NCI-H524 treated with DMSO at 0.1 percent for 48 hours (cell line): ENCODE measurements at regions not wholly inside any gene's neighbourhood (a gene's known extent, or its start where the extent isn't known, plus 50 kb on each side); places are given as distances from the start of the nearest gene placed in this dataset.
"Not testable (repeated sequence)": the region's sequence is repeated elsewhere in the genome, so short reads cannot be mapped to it uniquely, and the experiment has no call there.

Experiments used
- DNase-seq: peaks from one replicate; lab custom pipeline; 2025; lab: John Stamatoyannopoulos, UW

DNA sequence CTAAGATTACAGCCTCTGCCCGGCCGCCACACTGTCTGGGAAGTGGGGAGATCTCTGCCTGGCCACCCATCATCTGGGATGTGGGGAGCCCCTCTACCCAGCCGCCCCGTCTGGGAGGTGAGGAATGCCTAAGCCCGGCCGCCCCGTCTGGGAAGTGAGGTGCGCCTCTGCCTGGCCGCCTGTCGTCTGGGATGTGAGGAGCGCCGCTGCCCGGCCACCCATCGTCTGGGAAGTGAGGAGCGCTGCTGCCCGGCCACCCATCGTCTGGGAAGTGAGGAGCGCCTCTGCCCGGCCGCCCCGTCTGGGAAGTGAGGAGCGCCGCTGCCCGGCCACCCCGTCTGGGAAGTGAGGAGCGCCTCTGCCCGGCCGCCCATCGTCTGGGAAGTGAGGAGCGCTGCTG, 135.9 kb upstream of the PROKR2 start:
- not testable (repeated sequence) for DNase-seq

GRCh38 chr20:5452286-5452685, 135.5 kb upstream of the PROKR2 start:
- not testable (repeated sequence) for DNase-seq

DNA sequence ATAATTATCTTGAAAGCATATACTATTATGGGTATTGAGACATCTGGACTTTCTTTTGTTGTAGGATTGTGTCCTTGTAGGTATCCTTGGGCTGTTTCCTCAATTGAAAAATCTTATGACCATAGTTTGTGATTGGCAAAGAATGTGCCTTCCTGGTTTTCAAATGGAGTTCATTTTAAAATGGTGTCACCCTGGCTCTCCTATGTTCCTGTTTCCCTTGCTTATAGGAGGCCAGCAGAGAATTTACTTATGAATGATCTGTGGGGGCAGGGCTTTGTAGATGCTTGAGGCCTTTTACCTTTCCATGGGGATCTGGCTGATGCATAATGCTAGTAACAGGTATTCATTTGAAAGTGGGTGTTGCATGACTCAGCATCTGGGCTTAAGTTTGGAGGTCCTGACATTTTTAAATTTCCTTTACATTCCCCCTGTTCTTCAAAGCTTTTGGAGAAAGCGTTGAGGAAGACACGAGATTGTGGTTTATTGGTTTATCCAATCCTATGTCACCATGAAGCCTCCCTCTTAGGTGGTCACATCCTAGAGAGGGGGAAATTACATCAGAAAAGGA, 135.0 kb upstream of the PROKR2 start:
- DNase-seq, result no peak

DNA sequence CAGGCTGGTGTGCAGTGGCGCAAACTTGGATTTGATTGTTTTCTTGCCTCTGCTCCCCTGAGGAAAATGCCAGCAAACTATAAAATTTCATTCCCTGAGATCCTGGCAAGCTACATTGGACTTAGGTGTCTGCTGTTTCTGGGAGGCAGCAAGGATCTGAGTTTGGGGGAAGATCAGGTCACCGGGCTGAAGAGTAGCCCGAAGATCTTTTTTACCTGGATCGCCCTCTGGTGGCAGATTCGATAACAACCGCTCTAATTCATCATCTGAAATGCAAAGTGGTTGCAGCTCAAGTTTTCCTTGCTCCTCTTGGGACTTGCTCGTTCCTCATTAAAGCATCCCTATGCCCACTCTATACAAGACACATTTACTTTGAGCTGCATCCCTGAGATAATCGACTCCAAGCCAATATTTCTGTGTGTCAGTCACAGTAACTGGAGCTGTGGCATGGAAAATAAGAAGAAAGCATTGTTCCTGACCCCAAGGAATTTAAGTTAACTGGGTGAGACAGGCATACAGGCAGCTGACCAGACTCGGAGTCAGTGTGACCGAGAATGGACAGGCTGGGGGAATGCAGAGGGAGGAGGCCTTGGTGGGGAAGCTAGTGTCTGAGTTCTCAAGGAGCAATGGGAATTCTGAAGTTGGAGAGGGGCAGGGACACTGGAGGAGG, 131.8 kb upstream of the PROKR2 start:
- peak; percentile 21 for DNase-seq

- no peak for DNase-seq
Measured at GRCh38 chr20:5447188-5447587, 130.4 kb upstream of the PROKR2 start.

DNA sequence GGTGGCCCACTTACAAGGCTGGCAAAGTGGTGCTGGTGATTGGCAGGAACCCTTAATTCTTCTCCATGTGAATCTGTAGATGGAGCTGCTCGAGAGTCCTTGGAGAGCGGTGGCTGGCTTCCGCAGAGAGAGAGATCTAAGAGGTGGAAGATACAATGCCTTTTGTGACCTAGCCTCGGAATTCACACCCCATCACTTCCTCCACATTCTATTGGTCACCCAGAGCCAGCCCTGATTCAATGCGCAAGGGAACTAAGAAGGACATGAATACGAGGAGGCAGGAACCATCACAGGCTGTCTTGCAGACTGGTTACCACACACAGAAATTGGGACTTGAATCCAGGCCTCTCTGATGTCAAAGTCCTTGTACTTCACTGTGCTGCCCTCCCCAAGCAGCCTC, 128.9 kb upstream of the PROKR2 start:
- no peak for DNase-seq

GRCh38 chr20:5442101-5442500, 125.3 kb upstream of the PROKR2 start:
- no peak for DNase-seq

DNA sequence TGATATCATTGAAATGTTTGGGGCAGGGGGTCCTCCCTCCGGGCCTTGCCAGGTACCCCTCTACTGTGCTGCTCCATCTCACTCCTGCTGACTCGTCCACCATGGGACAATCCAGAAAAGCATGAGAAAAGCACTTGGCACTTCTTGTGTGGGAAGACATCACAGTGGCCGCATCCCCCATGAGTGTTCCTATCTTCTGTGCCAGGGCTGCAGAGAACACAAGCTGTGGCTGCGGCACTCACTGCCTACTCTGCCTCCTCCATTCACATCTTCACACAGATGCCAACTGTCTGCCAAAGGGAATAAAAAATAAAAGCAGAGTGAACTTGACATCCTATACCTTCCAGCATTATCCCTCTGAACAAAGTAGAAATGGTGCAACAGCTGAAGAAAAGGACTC, 117.4 kb upstream of the PROKR2 start:
- DNase-seq, result no peak

- DNase-seq, result no peak
Measured at GRCh38 chr20:5433352-5433751, 116.6 kb upstream of the PROKR2 start.

DNA sequence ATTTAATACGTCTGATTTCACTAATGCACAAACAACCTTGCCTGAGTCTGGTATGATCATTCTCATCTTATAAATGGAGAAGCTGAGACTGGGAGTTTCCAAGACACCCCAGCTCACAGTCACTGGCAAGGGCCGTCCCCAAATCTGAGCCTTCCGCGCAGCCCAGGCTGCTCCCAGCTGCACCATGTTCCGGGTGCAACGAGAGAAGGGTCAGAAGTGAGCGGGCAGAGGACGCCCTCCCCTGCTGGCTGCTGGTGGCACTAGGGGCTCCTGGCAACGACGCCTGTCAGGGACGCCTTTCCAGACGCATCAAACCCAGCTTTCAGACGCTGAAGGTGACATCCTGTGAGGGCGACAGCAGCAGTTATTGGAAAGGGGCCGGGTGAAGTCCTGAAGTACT, 115.3 kb upstream of the PROKR2 start:
- no peak for DNase-seq

DNA sequence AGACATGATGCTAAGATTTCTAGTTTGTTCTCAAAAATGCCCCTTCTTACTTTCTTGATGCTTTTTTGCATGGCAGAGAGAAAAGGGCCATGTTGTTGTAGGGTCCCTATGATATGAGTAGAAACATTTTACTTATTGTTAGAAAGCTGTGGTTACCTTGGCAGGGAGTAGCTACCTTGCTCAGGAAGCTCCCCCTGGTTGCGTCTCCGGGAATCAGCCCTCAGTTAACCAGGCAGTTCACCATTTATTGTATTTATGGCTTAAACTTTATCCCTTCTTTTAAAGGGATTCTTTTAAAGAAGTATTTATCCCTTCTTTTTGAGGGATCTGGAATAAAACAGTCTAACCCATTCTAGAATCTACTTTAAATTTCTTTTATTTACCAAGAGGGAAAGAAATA, 113.9 kb upstream of the PROKR2 start:
- DNase-seq, result no peak

GRCh38 chr20:5426026-5426425, 109.3 kb upstream of the PROKR2 start:
- no peak for DNase-seq

GRCh38 chr20:5416086-5416485, 99.3 kb upstream of the PROKR2 start:
- DNase-seq, result no peak

DNA sequence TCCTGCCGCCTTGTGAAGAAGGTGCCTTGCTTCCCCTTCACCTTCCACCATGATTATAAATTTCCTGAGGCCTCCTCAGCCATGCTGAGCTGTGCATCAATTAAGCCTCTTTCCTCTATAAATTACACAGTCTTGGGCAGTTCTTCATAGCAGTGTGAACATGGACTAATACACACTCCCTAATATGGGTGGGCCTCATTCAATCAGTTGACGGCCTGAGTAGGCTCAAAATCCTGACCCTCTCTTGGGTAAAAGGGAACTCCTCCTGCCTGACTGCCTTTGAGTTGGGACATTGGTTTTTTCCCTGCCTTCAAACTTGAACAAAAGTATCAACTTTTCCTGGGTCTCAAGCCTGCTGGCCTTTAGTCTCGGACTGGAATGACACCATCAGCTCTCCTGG, 96.6 kb upstream of the PROKR2 start:
- DNase-seq, result no peak

GRCh38 chr20:5410470-5410869, 93.7 kb upstream of the PROKR2 start:
- no peak for DNase-seq

DNA sequence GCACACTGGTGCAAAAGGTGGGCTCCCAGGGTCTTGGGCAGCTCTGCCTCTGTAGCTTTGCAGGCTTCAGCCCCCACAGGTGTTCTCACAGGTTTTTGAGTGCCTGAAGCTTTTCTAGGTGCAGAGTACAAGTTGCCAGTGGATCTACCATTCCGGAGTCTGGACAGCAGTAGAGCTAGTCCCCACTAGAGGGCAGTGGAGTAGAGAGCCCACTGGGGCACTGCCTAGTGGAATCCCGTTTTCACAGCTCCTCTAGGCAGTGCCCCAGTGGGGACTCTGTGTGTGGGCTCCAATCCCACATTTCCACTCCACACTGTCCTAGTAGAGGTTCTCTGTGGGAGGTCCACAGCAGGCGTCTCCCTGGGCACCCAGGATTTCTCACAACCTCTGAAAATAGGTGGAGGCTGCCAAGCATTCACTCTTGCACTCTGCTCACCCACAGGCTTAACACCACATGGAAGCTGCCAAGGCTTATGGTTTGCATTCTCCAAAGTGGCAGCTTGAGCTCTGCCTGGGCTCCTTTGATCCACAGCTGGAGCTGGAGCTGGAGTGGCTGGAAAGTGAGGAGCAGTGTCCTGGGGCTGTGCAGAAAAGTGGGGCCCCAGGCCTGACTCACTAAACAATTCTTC, 86.3 kb upstream of the PROKR2 start:
- DNase-seq, result no peak

- peak; percentile 81 for DNase-seq
Measured at GRCh38 chr20:5401277-5401875, 84.6 kb upstream of the PROKR2 start.

DNA sequence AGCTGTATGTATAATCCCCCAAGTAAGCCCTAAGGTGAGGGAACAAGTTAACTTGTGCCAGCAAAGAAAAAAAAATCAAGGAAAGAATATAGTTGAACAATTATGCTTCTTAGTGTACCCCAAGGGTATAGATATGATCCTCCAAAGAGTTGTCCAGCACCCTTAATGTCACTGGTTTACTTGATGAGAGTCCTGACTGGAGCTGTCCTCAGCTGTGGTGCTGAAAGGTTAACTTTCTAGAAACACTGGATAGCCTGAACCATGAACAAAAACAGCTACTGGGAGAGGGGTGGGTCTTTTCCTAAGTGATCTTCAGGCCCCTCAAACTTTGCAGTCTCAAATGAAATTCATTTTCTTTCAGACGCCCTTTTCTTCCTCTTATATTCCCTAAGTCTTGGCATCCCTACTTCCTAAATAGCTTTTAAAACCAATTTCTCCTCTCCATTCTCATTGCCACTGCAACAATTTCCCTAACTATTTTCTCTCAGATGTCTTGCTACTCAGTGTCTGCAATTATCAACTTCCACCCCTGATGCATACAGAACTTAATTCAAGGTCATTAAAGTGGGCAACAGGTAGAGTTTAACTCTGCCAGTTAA, 83.5 kb upstream of the PROKR2 start:
- no peak for DNase-seq

DNA sequence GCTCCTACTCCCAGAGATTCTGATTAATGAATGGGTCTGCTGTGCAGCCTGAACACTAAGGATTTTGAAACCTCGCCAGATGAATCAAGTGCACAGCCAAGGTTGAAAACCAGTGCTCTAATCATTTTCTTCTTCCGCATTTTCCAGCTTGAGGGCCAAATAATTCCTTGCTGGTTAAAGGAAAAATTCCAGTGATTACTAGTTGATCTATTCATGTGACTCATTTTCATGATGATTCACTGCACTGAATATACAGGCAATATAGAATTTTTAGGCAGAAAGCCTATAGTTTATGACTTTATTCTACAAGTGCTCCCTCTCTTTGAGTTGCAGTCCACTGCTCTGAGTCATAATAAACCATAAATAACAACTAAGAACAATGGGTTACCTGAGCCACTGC, 80.6 kb upstream of the PROKR2 start:
- DNase-seq, result no peak

DNA sequence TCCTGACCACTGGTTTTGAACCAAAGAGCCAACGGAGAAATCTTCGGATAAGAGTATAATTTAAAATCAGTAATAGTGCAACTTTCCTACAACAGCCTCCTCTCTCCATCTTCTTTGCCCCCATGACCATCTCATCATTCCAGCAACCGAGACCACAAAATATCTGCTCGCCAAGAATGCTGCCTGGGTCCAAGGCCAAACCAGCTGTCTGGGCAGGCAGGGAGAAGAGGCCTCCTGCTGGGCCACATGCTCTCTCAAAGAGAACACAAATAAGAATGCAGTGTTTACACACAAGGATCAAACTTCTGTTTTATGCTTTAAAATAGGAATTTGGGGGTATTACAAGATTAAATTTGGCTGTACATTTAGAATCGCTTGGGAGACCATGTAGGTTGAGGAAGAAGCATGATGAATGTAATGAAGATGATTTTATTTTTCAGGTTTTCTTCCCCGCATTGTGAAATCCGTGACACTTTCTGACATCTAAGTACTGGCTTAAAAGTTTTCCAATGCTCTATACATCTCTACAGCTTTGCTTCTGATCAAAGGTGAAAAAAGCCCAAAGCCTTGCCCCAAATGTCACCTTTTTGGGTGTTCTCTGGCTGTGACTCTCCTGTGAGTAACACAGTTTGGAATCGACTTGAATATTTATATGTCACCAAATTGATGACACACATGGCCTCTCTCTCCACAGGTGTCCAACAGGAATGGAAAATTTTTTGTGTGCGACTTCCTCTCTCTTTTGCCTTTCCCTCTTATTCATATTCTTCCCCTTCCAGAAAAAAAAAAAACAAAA, 79.4 kb upstream of the PROKR2 start:
- no peak for DNase-seq

GRCh38 chr20:5393218-5393870, 76.6 kb upstream of the PROKR2 start:
- DNase-seq, result peak; percentile 99

- no peak for DNase-seq
Measured at GRCh38 chr20:5390720-5391119, 74.0 kb upstream of the PROKR2 start.
